DND-41 (cell line): ENCODE measurements at regions not wholly inside any gene's neighbourhood (a gene's known extent, or its start where the extent isn't known, plus 50 kb on each side); places are given as distances from the start of the nearest gene placed in this dataset.

Experiments
- ATAC-seq: fragments of 200-7000 bp; cut with Tn5 transposase; 3 replicates; pipeline ENCODE4 v1.9.1; 2021; ENCODE audit warnings: low read depth; ENCODE audit not compliant: insufficient read depth
- DNase-seq: peaks from one replicate; pipeline ENCODE4 v3.0.0-alpha.2; 2020
- H2AFZ ChIP-seq: 2 replicates; pipeline ENCODE4 v1.6.0; 2012; ENCODE audit warnings: low read depth, low read length
- H3K27ac ChIP-seq: 2 replicates; pipeline ENCODE4 v1.5.1; 2012; ENCODE audit warnings: low read length, inconsistent platforms
- H3K27me3 ChIP-seq: fragments of 200-600 bp; sonication (generic); 2 replicates; pipeline ENCODE4 v1.6.0; 2012; ENCODE audit warnings: low read length, mild to moderate bottlenecking, inconsistent platforms; ENCODE audit not compliant: insufficient read depth, poor library complexity
- H3K36me3 ChIP-seq: 2 replicates; pipeline ENCODE4 v1.5.1; 2012; ENCODE audit warnings: low read length, inconsistent platforms; ENCODE audit not compliant: insufficient read depth
- H3K4me1 ChIP-seq: 2 replicates; pipeline ENCODE4 v1.5.1; 2012; ENCODE audit warnings: mild to moderate bottlenecking, low read length; ENCODE audit not compliant: insufficient read depth
- H3K4me2 ChIP-seq: 2 replicates; pipeline ENCODE4 v1.6.0; 2012; ENCODE audit warnings: mild to moderate bottlenecking, moderate library complexity, low read length, inconsistent platforms; ENCODE audit not compliant: insufficient read depth
- H3K4me3 ChIP-seq, 2 experiments: fragments of 200-600 bp in 1 of 2; shearing (Covaris generic) in 1 of 2; 2 replicates each; pipeline ENCODE4 v1.5.1; 2012 to 2016; ENCODE audit warnings: inconsistent platforms in 2 of 2, low read length in 2 of 2, mild to moderate bottlenecking in 2 of 2, low read depth in 1 of 2, moderate library complexity in 1 of 2
- H3K79me2 ChIP-seq: 2 replicates; pipeline ENCODE4 v1.6.0; 2012; ENCODE audit warnings: low read length, inconsistent platforms; ENCODE audit not compliant: insufficient read depth
- H3K9ac ChIP-seq: 2 replicates; pipeline ENCODE4 v1.6.0; 2012; ENCODE audit warnings: low read depth, mild to moderate bottlenecking, inconsistent platforms, low read length, moderate library complexity
- H3K9me3 ChIP-seq: 2 replicates; pipeline ENCODE4 v1.5.1; 2012; ENCODE audit warnings: low read length, moderate library complexity, mild to moderate bottlenecking, inconsistent platforms; ENCODE audit not compliant: insufficient read depth, severe bottlenecking
- H4K20me1 ChIP-seq: 2 replicates; pipeline ENCODE4 v1.6.0; 2012; ENCODE audit warnings: low read length; ENCODE audit not compliant: insufficient read depth
- EZH2 ChIP-seq: IDR thresholded peaks from 3 replicates; pipeline ENCODE4 v1.6.1; 2012; ENCODE audit warnings: borderline replicate concordance, low read depth, mild to moderate bottlenecking, moderate library complexity, low read length, inconsistent platforms; ENCODE audit not compliant: severe bottlenecking
- TF ChIP-seq, protein P1 (sequence below): IDR thresholded peaks from 2 replicates; pipeline ENCODE4 v1.5.1; 2012; ENCODE audit warnings: borderline replicate concordance, low read length, moderate library complexity, mild to moderate bottlenecking; ENCODE audit not compliant: poor library complexity, severe bottlenecking; ENCODE audit errors: extremely low read depth

GRCh38 chr18:38996056-38996455 lies 1430.5 kb upstream of the CELF4 start:
- Histone ChIP-seq H3K4me1 (no peaks in the 10 kb centered on the region), H4K20me1 (no peaks in the 10 kb centered on the region), H2AFZ (no peak overlapping the region), H3K4me3 (no peak overlapping the region), H3K27ac (no peak overlapping the region), H3K9me3 (no peaks in the 10 kb centered on the region), H3K4me2 (no peak overlapping the region), H3K36me3 (no peaks in the 10 kb centered on the region), H3K79me2 (no peaks in the 10 kb centered on the region), H3K9ac (no peak overlapping the region), H3K27me3 (no peaks in the 10 kb centered on the region)
- ATAC-seq (no peak), DNase-seq (no peak)
- TF ChIP-seq, protein P1, sequence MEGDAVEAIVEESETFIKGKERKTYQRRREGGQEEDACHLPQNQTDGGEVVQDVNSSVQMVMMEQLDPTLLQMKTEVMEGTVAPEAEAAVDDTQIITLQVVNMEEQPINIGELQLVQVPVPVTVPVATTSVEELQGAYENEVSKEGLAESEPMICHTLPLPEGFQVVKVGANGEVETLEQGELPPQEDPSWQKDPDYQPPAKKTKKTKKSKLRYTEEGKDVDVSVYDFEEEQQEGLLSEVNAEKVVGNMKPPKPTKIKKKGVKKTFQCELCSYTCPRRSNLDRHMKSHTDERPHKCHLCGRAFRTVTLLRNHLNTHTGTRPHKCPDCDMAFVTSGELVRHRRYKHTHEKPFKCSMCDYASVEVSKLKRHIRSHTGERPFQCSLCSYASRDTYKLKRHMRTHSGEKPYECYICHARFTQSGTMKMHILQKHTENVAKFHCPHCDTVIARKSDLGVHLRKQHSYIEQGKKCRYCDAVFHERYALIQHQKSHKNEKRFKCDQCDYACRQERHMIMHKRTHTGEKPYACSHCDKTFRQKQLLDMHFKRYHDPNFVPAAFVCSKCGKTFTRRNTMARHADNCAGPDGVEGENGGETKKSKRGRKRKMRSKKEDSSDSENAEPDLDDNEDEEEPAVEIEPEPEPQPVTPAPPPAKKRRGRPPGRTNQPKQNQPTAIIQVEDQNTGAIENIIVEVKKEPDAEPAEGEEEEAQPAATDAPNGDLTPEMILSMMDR: no peak
- TF ChIP-seq EZH2: no peak

DNA sequence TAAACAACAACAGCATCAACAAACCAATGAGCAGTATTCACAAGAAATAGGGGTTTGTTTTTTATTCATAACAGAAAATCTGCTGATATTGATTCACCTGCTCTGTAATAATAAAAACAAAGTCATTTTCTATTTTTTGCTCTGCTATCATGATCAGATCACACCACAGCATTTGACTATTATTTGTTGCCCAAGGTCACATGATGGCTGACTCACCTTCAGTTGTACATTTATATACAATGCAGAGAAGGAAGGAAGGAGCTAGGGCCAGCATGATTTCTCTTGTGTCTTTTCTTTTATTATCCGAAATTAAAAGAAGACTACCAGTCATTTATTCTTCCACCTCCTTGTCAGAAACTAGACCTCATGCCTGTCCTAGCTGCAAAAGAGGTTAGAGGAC lies 1427.7 kb upstream of the CELF4 start:
- Histone ChIP-seq H3K4me3 (no peak overlapping the region), H3K27me3 (no peaks in the 10 kb centered on the region), H3K36me3 (no peaks in the 10 kb centered on the region), H3K79me2 (no peaks in the 10 kb centered on the region), H4K20me1 (no peaks in the 10 kb centered on the region), H3K4me2 (no peak overlapping the region), H3K9me3 (no peaks in the 10 kb centered on the region), H3K27ac (no peak overlapping the region), H3K9ac (no peak overlapping the region), H3K4me1 (no peaks in the 10 kb centered on the region), H2AFZ (no peak overlapping the region)
- ATAC-seq (no peak), DNase-seq (no peak)
- TF ChIP-seq EZH2: no peak
- TF ChIP-seq, protein P1: no peak

GRCh38 chr18:38984968-38985367 lies 1419.4 kb upstream of the CELF4 start:
- Histone ChIP-seq H3K27ac (no peak overlapping the region), H3K4me2 (no peak overlapping the region), H3K9me3 (no peaks in the 10 kb centered on the region), H3K79me2 (no peaks in the 10 kb centered on the region), H2AFZ (no peak overlapping the region), H3K36me3 (no peaks in the 10 kb centered on the region), H3K4me3 (no peak overlapping the region), H3K9ac (no peak overlapping the region), H3K27me3 (no peaks in the 10 kb centered on the region), H4K20me1 (no peaks in the 10 kb centered on the region), H3K4me1 (no peaks in the 10 kb centered on the region)
- TF ChIP-seq, protein P1: no peak
- no peak for TF ChIP-seq EZH2
- ATAC-seq (no peak), DNase-seq (no peak)

DNA sequence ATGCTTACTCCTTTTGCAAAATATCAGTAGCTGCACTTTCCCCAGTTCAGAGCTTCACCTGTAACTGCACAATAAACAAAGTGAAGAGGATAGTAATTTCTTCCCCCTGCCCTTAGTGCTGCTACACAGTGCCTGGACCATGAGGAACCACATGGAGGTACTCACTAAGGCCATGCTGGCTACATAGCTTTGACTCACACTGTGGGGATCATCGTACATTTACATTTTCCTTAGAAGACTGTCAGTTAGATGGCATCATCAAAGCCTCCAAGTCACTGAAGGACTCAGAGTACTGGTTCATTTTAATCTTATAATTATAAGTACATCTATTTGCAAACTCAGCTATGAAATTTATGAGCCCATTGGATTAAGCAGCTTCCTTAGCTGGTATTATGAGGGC lies 1416.5 kb upstream of the CELF4 start:
- H3K27me3 ChIP-seq: no peaks in the 10 kb centered on the region
- no peak for ATAC-seq
- no peak for DNase-seq
- no peak overlapping the region for H3K27ac ChIP-seq
- no peaks in the 10 kb centered on the region for H3K79me2 ChIP-seq
- no peak overlapping the region for H3K4me2 ChIP-seq
- no peaks in the 10 kb centered on the region for H3K36me3 ChIP-seq
- no peak overlapping the region for H2AFZ ChIP-seq
- TF ChIP-seq EZH2: no peak
- TF ChIP-seq, protein P1: no peak
- no peak overlapping the region for H3K4me3 ChIP-seq
- no peaks in the 10 kb centered on the region for H3K4me1 ChIP-seq
- H3K9me3 ChIP-seq: no peaks in the 10 kb centered on the region
- H4K20me1 ChIP-seq: no peaks in the 10 kb centered on the region
- no peak overlapping the region for H3K9ac ChIP-seq
